DMS79 treated with DMSO at 0.1 percent for 48 hours (cell line): ENCODE measurements at regions not wholly inside any gene's neighbourhood (a gene's known extent, or its start where the extent isn't known, plus 50 kb on each side); places are given as distances from the start of the nearest gene placed in this dataset.
"Not testable (repeated sequence)": the region's sequence is repeated elsewhere in the genome, so short reads cannot be mapped to it uniquely, and the experiment has no call there.

Experiments
- DNase-seq: peaks from one replicate; lab custom pipeline; 2025; lab: John Stamatoyannopoulos, UW

GRCh38 chr18:4765401-4765800 lies 310.3 kb upstream of the DLGAP1 start:
- DNase-seq = no peak

GRCh38 chr18:4762330-4762729 lies 307.2 kb upstream of the DLGAP1 start:
- no peak for DNase-seq

GRCh38 chr18:4758980-4759379 lies 303.9 kb upstream of the DLGAP1 start:
- DNase-seq = no peak

DNA sequence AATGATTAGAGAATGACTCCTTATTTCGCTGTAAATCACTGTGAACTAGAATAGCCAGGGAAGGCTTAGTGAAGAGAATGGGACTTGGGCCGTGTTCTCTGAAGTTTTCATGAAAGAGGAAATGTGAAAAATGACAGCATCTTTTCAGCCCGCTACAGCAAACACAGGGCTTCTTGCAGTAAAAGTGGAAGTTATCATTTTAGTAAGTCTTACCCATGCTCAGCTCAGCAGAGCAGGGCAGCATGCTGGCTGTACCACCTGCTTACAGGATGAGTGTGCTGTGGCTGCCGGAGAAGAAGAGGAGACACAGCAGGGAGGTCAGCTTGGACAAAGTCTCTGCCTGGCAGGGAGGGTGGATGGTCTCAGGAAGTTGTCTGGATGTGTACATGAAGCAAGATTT lies 300.7 kb upstream of the DLGAP1 start:
- no peak for DNase-seq

DNA sequence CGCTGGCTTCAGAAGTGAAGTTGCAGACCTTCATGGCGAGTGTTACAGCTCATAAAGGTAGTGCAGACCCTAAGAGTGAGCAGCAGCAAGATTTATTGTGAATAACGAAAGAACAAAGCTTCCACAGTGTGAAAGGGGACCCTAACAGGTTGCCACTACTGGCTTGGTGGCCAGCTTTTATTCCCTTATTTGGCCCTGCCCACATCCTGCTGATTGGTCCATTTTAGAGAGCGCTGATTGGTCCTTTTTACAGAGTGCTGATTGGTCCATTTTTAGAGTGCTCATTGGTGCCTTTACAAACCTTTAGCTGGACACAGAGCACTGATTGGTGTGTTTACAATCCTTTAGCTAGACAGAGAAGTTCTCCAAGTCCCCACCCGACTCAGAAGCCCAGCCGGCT lies 298.0 kb upstream of the DLGAP1 start:
- DNase-seq = not testable (repeated sequence)

DNA sequence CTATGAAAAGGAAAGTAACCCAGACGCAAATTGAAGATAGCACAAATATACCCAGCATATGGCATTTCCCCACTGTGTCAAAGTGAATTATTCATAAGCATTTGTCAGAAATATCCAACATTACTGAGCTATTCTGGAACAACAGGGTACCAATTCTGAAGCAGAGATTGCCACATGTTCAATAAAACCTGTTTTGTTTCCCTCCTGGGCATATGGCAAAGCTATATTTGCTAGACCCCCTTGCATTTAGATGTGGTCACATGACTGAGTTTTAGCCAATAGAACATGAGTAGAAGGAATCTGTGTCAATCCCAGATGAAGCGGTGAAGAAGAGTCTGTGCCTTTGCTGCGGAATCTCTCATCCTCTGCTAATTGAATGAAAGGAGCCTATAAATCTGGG lies 296.4 kb upstream of the DLGAP1 start:
- no peak for DNase-seq

- peak; percentile 17 for DNase-seq
These were observed 295.6 kb upstream of the DLGAP1 start for GRCh38 chr18:4750393-4751346.

GRCh38 chr18:4748975-4749374 lies 293.9 kb upstream of the DLGAP1 start:
- DNase-seq = no peak

DNA sequence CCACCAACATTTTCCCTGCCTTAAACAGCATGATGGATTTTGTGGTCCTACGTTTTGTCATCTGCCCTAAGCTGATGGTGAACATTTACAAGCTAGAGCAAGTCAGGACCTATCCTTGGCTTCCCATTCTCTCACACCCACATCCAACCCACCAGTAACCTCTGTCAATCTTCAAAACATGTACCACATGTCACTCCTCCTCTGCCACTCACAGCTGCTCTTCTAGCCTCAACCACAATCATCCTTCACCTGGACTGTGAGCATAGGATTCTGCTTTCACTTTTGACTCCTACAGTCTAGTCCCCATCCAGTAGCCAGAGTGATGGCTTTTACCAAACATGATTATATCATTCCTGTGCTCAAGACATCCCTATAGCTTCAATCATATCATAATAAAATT lies 279.8 kb upstream of the DLGAP1 start:
- DNase-seq = no peak

DNA sequence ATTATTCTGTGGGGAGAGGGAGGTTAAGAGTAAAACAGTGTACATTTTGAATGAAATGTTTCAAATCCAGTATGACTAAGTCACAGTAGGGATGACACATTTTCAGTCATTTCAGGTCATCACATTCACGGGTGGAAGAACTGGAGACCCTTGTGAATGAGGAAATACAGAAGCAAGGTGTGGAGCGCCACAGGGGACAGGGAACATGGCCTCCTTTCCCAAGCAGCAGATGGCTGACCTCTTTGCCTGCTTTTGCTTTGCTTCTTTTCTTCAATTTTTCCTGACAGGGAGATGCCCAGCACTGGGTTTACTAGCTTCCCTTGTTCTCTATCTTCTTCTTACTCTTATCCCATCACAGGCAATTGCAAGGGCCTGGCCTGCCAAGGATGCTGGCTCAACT lies 278.9 kb upstream of the DLGAP1 start:
- no peak for DNase-seq

GRCh38 chr18:4721545-4721944 lies 266.4 kb upstream of the DLGAP1 start:
- DNase-seq = peak; percentile 14

DNA sequence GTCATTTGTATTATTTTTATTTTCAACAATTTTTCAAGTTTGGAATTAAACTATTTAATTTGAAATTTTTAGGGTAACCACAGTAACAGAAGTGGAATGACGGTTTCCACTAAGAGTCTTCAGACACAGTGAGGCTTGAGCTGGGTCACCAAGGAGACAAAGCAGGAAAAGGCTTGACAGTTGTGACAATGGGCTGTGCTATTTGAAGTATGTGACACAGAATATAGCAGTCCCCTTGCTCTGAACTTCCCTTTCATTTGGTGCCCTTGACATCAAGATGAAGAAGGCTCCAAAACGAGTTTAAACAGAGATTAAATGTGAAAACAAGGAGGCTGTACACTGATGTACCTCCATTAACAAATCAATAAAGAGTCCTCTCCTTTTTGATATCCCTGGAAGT lies 265.4 kb upstream of the DLGAP1 start:
- no peak for DNase-seq

- DNase-seq = no peak
These were observed 250.8 kb upstream of the DLGAP1 start for GRCh38 chr18:4705894-4706293.

DNA sequence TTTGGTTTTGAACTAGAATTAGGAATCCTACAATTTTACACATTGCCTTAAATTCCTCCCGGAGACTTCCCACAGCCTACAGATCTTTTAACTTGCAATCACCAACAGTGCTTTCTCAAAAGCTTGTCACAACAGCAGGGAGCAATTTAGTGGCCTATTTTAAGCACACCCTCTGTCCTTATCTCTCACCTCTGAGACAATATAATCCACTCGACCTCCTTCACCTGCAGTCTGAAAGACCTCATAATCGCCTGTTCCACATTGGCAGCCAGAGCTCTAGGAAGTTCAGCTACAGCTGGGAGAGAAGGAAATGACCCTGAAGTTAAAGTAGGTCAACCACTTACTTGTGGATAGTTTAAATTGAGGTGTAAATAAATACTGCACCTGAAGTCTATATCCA lies 249.7 kb upstream of the DLGAP1 start:
- no peak for DNase-seq

DNA sequence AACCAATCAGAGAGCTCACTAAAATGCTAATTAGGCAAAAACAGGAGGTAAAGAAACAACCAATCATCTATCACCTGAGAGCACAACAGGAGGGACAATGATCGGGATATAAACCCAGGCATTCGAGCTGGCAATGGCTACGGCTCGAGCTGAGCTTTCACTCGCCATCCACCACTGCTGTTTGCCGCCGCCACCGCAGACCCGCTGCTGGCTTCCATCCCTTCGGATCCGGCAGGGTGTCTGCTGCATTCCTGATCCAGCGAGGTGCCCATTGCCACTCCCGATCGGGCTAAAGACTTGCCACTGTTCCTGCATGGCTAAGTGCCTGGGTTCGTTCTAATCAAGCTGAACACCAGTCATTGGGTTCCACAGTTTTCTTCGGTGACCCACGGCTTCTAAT lies 236.7 kb upstream of the DLGAP1 start:
- no peak for DNase-seq

GRCh38 chr18:4678685-4679084 lies 223.6 kb upstream of the DLGAP1 start:
- DNase-seq = not testable (repeated sequence)

GRCh38 chr18:4677006-4677405 lies 221.9 kb upstream of the DLGAP1 start:
- DNase-seq = no peak

- no peak for DNase-seq
These were observed 217.1 kb upstream of the DLGAP1 start for GRCh38 chr18:4672162-4672561.

DNA sequence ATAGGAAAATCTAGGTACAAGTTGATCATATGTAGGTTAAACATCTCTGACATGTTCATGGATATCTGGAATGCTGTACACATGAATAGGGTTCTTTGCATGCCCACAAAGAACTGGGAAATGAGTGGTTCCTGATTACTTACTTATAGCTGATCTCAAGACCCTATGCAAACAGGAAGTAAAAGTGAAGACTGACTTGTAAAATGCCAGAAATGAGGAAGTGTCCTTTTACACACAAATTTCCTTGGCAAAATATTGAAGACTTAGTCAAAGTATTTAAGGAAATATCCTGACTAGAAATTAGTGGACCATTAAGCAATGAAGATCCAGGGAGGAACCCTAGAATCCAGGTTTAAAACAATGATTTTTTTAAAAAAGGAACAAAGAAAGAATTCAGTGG lies 203.7 kb upstream of the DLGAP1 start:
- no peak for DNase-seq

- no peak for DNase-seq
These were observed 198.3 kb upstream of the DLGAP1 start for GRCh38 chr18:4653418-4653817.

- DNase-seq = no peak
These were observed 186.8 kb upstream of the DLGAP1 start for GRCh38 chr18:4641771-4642368.

GRCh38 chr18:4640349-4641012 lies 185.4 kb upstream of the DLGAP1 start:
- no peak for DNase-seq
